PFSK-1 (cell line): ENCODE measurements at regions not wholly inside any gene's neighbourhood (a gene's known extent, or its start where the extent isn't known, plus 50 kb on each side); places are given as distances from the start of the nearest gene placed in this dataset.

Experiments
- FOXP2 ChIP-seq: optimal IDR thresholded peaks from 2 replicates; pipeline ENCODE3; 2011; ENCODE audit warnings: borderline replicate concordance, control low read depth, inconsistent platforms; ENCODE audit not compliant: insufficient read depth; ENCODE audit errors: extremely low read length, extremely low read depth
- POLR2AphosphoS5 ChIP-seq: IDR thresholded peaks from 2 replicates; pipeline ENCODE4 v1.6.1; 2012; ENCODE audit warnings: low read depth, mild to moderate bottlenecking, control low read depth, low read length, moderate library complexity
- SIN3A ChIP-seq: IDR thresholded peaks from 2 replicates; pipeline ENCODE4 v1.6.1; 2012; ENCODE audit warnings: mild to moderate bottlenecking, low read length, moderate library complexity, borderline replicate concordance; ENCODE audit not compliant: insufficient read depth
- TAF1 ChIP-seq: IDR thresholded peaks from 2 replicates; pipeline ENCODE4 v1.6.1; 2012; ENCODE audit warnings: low read length, control low read depth, borderline replicate concordance; ENCODE audit not compliant: insufficient read depth
- TF ChIP-seq, protein P1 (sequence below), 2 experiments: IDR thresholded peaks; 2 replicates each; pipeline versions ENCODE4 v1.6.1 to v1.8.0; 2011 to 2012; ENCODE audit warnings: low read depth in 2 of 2, low read length in 2 of 2, control low read depth in 1 of 2, inconsistent platforms in 1 of 2, mild to moderate bottlenecking in 1 of 2, moderate library complexity in 1 of 2; ENCODE audit not compliant: insufficient read depth in 1 of 2

GRCh38 chr2:60174146-60174545 is 379.3 kb downstream of the BCL11A start:
- TF ChIP-seq POLR2AphosphoS5, result no peak
- no peak for TF ChIP-seq FOXP2
- TF ChIP-seq, protein P1, sequence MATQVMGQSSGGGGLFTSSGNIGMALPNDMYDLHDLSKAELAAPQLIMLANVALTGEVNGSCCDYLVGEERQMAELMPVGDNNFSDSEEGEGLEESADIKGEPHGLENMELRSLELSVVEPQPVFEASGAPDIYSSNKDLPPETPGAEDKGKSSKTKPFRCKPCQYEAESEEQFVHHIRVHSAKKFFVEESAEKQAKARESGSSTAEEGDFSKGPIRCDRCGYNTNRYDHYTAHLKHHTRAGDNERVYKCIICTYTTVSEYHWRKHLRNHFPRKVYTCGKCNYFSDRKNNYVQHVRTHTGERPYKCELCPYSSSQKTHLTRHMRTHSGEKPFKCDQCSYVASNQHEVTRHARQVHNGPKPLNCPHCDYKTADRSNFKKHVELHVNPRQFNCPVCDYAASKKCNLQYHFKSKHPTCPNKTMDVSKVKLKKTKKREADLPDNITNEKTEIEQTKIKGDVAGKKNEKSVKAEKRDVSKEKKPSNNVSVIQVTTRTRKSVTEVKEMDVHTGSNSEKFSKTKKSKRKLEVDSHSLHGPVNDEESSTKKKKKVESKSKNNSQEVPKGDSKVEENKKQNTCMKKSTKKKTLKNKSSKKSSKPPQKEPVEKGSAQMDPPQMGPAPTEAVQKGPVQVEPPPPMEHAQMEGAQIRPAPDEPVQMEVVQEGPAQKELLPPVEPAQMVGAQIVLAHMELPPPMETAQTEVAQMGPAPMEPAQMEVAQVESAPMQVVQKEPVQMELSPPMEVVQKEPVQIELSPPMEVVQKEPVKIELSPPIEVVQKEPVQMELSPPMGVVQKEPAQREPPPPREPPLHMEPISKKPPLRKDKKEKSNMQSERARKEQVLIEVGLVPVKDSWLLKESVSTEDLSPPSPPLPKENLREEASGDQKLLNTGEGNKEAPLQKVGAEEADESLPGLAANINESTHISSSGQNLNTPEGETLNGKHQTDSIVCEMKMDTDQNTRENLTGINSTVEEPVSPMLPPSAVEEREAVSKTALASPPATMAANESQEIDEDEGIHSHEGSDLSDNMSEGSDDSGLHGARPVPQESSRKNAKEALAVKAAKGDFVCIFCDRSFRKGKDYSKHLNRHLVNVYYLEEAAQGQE (IDR thresholded peaks at IDR 0.05; ENCODE audit: insufficient read depth in 1 of 2, low read depth in 2 of 2, low read length in 2 of 2), result no peak
- no peak for TF ChIP-seq SIN3A
- TF ChIP-seq TAF1, result no peak

GRCh38 chr2:60172801-60173200 is 380.7 kb downstream of the BCL11A start:
- TF ChIP-seq POLR2AphosphoS5, result no peak

DNA sequence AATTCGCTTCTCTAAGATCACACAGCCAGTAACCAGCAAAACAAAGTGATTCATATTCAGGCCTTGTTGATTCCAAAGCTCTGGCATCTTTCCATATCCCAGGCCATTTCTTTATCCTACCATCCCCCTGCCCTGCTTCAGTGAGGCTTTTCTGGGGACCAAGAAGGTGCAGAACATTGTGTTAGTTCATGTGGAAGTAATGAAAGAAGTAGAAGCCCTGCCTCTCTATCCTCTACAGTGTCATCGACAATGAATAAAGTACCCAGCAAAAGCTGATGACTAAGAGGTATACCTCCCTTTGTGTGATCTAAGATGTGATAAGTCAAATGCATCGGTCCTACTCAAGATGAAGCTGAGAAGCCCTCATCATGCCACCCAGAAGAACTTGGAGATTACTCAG is 383.2 kb downstream of the BCL11A start:
- TF ChIP-seq TAF1, result no peak
- TF ChIP-seq, protein P1 (IDR thresholded peaks at IDR 0.05; ENCODE audit: insufficient read depth in 1 of 2, low read depth in 2 of 2, low read length in 2 of 2), result no peak
- TF ChIP-seq POLR2AphosphoS5, result no peak
- TF ChIP-seq SIN3A, result no peak
- no peak for TF ChIP-seq FOXP2

- TF ChIP-seq, protein P1 (IDR thresholded peaks at IDR 0.05; ENCODE audit: insufficient read depth in 1 of 2, low read depth in 2 of 2, low read length in 2 of 2), result no peak
- TF ChIP-seq POLR2AphosphoS5, result no peak
- TF ChIP-seq SIN3A, result no peak
- TF ChIP-seq FOXP2, result no peak
- no peak for TF ChIP-seq TAF1
Observed at GRCh38 chr2:60168247-60168646, 385.2 kb downstream of the BCL11A start.

DNA sequence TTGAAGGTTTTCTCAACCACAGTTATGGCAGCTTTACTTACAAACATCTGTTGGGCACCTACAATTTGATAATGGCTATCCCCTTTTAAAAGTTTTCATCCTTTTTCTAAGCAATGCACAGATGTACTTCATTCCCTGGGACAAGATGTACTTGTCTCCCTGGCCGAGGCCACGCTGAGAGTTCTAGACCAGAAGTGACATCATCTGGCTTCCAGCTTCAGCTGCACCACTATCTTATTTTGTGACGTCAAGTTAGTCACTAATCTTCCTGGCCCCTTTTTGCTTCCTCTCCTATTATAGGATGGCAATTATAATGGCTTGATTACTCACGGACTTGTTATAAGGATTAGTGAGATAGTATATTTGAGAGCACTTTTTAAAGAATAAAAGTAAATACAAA is 386.4 kb downstream of the BCL11A start:
- TF ChIP-seq SIN3A (no peak), POLR2AphosphoS5 (no peak), FOXP2 (no peak), TAF1 (no peak)
- TF ChIP-seq, protein P1 (IDR thresholded peaks at IDR 0.05; ENCODE audit: insufficient read depth in 1 of 2, low read depth in 2 of 2, low read length in 2 of 2), result no peak
